ENCODE measurements at regions not wholly inside any gene's neighbourhood (a gene's known extent, or its start where the extent isn't known, plus 50 kb on each side); places are given as distances from the start of the nearest gene placed in this dataset.

- no peak for TF ChIP-seq POLR2A (IDR thresholded peaks at IDR 0.05; ENCODE audit: low read length)
- no peak for TF ChIP-seq GATA1 (IDR thresholded peaks at IDR 0.05; ENCODE audit: low read depth, low read length)
Measured at GRCh38 chr18:78634061-78634696, 345.4 kb upstream of the SALL3 start.

Measured in erythroblast (primary cell).